Activated T-helper 9 cell treated with anti-CD3 and anti-CD28 coated beads, Interleukin-2, amount 50 U/mL, for 16 hours (primary cell): ENCODE measurements at regions not wholly inside any gene's neighbourhood (a gene's known extent, or its start where the extent isn't known, plus 50 kb on each side); places are given as distances from the start of the nearest gene placed in this dataset.
"Not testable (repeated sequence)": the region's sequence is repeated elsewhere in the genome, so short reads cannot be mapped to it uniquely, and the experiment has no call there.

ENCODE experiments used
- DNase-seq: peaks from one replicate; pipeline ENCODE4 v3.0.0-alpha.2; 2020; ENCODE audit warnings: low read depth

- DNase-seq, result no peak
Observed at GRCh38 chr14:49114161-49114893, 471.9 kb downstream of the RPS29 start.

- DNase-seq, result no peak
Observed at GRCh38 chr14:49106741-49107667, 479.2 kb downstream of the RPS29 start.

- DNase-seq, result no peak
Observed at GRCh38 chr14:49105956-49106355, 480.2 kb downstream of the RPS29 start.

- DNase-seq, result no peak
Observed at GRCh38 chr14:49105512-49105911, 480.7 kb downstream of the RPS29 start.

- DNase-seq, result no peak
Observed at GRCh38 chr14:49092345-49092744, 493.8 kb downstream of the RPS29 start.

- DNase-seq, result no peak
Observed at GRCh38 chr14:49089107-49089506, 497.1 kb downstream of the RPS29 start.

GRCh38 chr14:49073292-49073691 is 512.9 kb downstream of the RPS29 start:
- not testable (repeated sequence) for DNase-seq

- no peak for DNase-seq
Observed at GRCh38 chr14:49058511-49058910, 527.7 kb downstream of the RPS29 start.

- no peak for DNase-seq
Observed at GRCh38 chr14:49057838-49058510, 528.2 kb downstream of the RPS29 start.

- DNase-seq, result no peak
Observed at GRCh38 chr14:49056021-49056420, 530.2 kb downstream of the RPS29 start.

- DNase-seq, result no peak
Observed at GRCh38 chr14:49052521-49052920, 533.7 kb downstream of the RPS29 start.

GRCh38 chr14:49051328-49052060 is 534.7 kb downstream of the RPS29 start:
- DNase-seq, result no peak

GRCh38 chr14:49050822-49051221 is 535.4 kb downstream of the RPS29 start:
- DNase-seq, result no peak

- DNase-seq, result no peak
Observed at GRCh38 chr14:49049711-49050110, 536.5 kb downstream of the RPS29 start.

- DNase-seq, result no peak
Observed at GRCh38 chr14:49044981-49045380, 541.2 kb downstream of the RPS29 start.

GRCh38 chr14:49036984-49037516 is 549.1 kb downstream of the RPS29 start:
- DNase-seq, result no peak

- no peak for DNase-seq
Observed at GRCh38 chr14:49036266-49036665, 549.9 kb downstream of the RPS29 start.

- DNase-seq, result no peak
Observed at GRCh38 chr14:49033131-49033530, 553.0 kb downstream of the RPS29 start.

- DNase-seq, result not testable (repeated sequence)
Observed at GRCh38 chr14:49031710-49032109, 554.5 kb downstream of the RPS29 start.

- DNase-seq, result no peak
Observed at GRCh38 chr14:49019467-49020115, 566.6 kb downstream of the RPS29 start.

GRCh38 chr14:49017447-49017846 is 568.7 kb downstream of the RPS29 start:
- DNase-seq, result no peak
